ENCODE measurements at regions not wholly inside any gene's neighbourhood (a gene's known extent, or its start where the extent isn't known, plus 50 kb on each side); places are given as distances from the start of the nearest gene placed in this dataset.

DNA sequence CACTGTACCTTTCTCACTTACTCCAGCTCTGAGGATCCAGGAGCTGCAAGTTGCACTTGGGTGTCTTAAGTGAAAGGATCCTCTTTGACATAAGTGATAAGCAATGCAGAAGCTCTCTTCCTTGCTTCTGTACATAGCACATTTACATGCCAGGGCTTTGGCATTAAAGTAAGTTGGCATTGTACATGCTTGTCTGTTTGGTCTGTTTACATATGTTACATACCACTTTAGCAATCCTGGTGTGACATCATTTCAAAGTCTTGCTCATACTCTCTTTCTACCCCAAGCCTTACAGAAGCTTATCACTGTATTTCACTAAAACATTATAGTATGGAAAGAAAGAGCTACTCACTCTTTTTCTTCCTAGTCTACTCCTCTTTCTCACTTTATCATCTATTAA is 2548.3 kb downstream of the ARAP2 start:
- TF ChIP-seq CTCF (IDR thresholded peaks at IDR 0.05 in 4 of 5, conservative IDR thresholded peaks at IDR 0.05 in 1 of 5): no peak
- no peak for TF ChIP-seq POLR2A (IDR thresholded peaks at IDR 0.05)
